ENCODE measurements at regions not wholly inside any gene's neighbourhood (a gene's known extent, or its start where the extent isn't known, plus 50 kb on each side); places are given as distances from the start of the nearest gene placed in this dataset.

- no peaks in the 10 kb centered on the region for H3K27me3 ChIP-seq (replicated peaks; ENCODE audit: insufficient read depth)
- H3K27ac ChIP-seq, result no peak overlapping the region
- H3K9me3 ChIP-seq, result no peaks in the 10 kb centered on the region
- no peak overlapping the region for H3K4me3 ChIP-seq
- H3K36me3 ChIP-seq, result no peaks in the 10 kb centered on the region
- 55% methylated on average over 2 of the region's 2 CpGs for WGBS
- no peak for DNase-seq (ENCODE audit: low spot score)
- intact Hi-C loops (cut with DNase I), result no loop called here
- no peaks in the 10 kb centered on the region for H3K4me1 ChIP-seq (replicated peaks)
- TF ChIP-seq POLR2AphosphoS5 (IDR thresholded peaks at IDR 0.05) (no peak), POLR2A (IDR thresholded peaks at IDR 0.05) (no peak), CTCF (IDR thresholded peaks at IDR 0.05) (no peak)
Observed at GRCh38 chr17:72064606-72065193, 56.1 kb upstream of the SOX9 start.

GRCh38 chr17:72065556-72065955 lies 55.3 kb upstream of the SOX9 start:
- Histone ChIP-seq H3K4me1 (replicated peaks) (no peaks in the 10 kb centered on the region), H3K9me3 (no peaks in the 10 kb centered on the region), H3K36me3 (no peaks in the 10 kb centered on the region), H3K4me3 (no peak overlapping the region), H3K27me3 (replicated peaks; ENCODE audit: insufficient read depth) (no peaks in the 10 kb centered on the region), H3K27ac (no peak overlapping the region)
- WGBS, result 82% methylated on average over 4 of the region's 4 CpGs
- no peak for TF ChIP-seq CTCF (IDR thresholded peaks at IDR 0.05)
- no peak for TF ChIP-seq POLR2A (IDR thresholded peaks at IDR 0.05)
- TF ChIP-seq POLR2AphosphoS5 (IDR thresholded peaks at IDR 0.05), result no peak
- intact Hi-C loops (cut with DNase I), result no loop called here
- no peak for DNase-seq (ENCODE audit: low spot score)

- Histone ChIP-seq H3K27ac (no peak overlapping the region), H3K9me3 (no peaks in the 10 kb centered on the region), H3K4me3 (no peak overlapping the region), H3K27me3 (replicated peaks; ENCODE audit: insufficient read depth) (no peaks in the 10 kb centered on the region), H3K4me1 (replicated peaks) (no peaks in the 10 kb centered on the region), H3K36me3 (no peaks in the 10 kb centered on the region)
- intact Hi-C loops (cut with DNase I), result no loop called here
- DNase-seq (ENCODE audit: low spot score), result no peak
- TF ChIP-seq POLR2AphosphoS5 (IDR thresholded peaks at IDR 0.05), result no peak
- TF ChIP-seq CTCF (IDR thresholded peaks at IDR 0.05), result no peak
- no peak for TF ChIP-seq POLR2A (IDR thresholded peaks at IDR 0.05)
- WGBS, result 63% methylated on average over 1 of the region's 1 CpG
Observed at GRCh38 chr17:72068643-72069042, 52.2 kb upstream of the SOX9 start.

GRCh38 chr17:72069586-72070202 lies 51.1 kb upstream of the SOX9 start:
- Histone ChIP-seq H3K36me3 (no peaks in the 10 kb centered on the region), H3K27ac (no peak overlapping the region), H3K9me3 (no peaks in the 10 kb centered on the region), H3K27me3 (replicated peaks; ENCODE audit: insufficient read depth) (no peaks in the 10 kb centered on the region), H3K4me3 (no peak overlapping the region), H3K4me1 (replicated peaks) (no peaks in the 10 kb centered on the region)
- DNase-seq (ENCODE audit: low spot score), result no peak
- WGBS, result 46% methylated on average over 2 of the region's 2 CpGs
- intact Hi-C loops (cut with DNase I), result no loop called here
- TF ChIP-seq POLR2AphosphoS5 (IDR thresholded peaks at IDR 0.05) (no peak), CTCF (IDR thresholded peaks at IDR 0.05) (no peak), POLR2A (IDR thresholded peaks at IDR 0.05) (no peak)

Small RNAs in the stretch of these regions (small RNA-seq; reads per million reads assigned to genes)
- 0 reads per million in 2 donors for gene RNU7-155P
